ENCODE measurements at regions not wholly inside any gene's neighbourhood (a gene's known extent, or its start where the extent isn't known, plus 50 kb on each side); places are given as distances from the start of the nearest gene placed in this dataset.

DNA sequence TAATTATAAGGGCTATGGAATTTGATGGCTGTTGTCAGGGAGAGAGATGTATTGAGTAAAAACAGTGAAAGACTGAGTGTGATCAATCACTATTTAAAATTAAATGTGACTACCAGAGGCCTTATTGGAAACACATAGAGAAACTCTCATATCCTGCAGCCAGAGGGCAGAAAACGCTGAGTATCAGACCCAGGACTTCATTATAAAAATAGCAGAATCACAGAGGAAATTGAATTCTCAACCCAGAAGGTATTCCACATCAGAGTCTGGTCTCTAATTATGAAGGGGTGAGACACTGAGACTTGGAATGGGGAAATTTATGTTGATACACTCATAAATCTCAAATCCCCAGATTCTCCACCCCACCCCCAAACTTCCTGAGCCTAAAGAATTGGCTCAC, 69.5 kb upstream of the IL6 start:
- Histone ChIP-seq H3K79me2 (ENCODE audit: low read length) (no peaks in the 10 kb centered on the region), H3K27me3 (replicated peaks; ENCODE audit: insufficient read depth, low read length) (no peaks in the 10 kb centered on the region), H4K20me1 (ENCODE audit: insufficient read depth, low read length) (no peaks in the 10 kb centered on the region), H3K4me1 (ENCODE audit: low read length) (no peaks in the 10 kb centered on the region), H3K4me3 (ENCODE audit: low read length) (no peak overlapping the region), H3F3A (ENCODE audit: insufficient read depth, low read length) (no peaks in the 10 kb centered on the region), H3K27ac (ENCODE audit: low read length) (no peak overlapping the region), H3K9me3 (replicated peaks; ENCODE audit: insufficient read depth, low read length) (no peaks in the 10 kb centered on the region), H3K9ac (ENCODE audit: low read length) (no peak overlapping the region), H3K36me3 (replicated peaks; ENCODE audit: insufficient read depth, low read length) (no peaks in the 10 kb centered on the region), H3K4me2 (ENCODE audit: low read depth, low read length) (no peak overlapping the region), H3K9me2 (replicated peaks; ENCODE audit: insufficient read depth, low read length) (no peaks in the 10 kb centered on the region), H2AFZ (ENCODE audit: low read length) (no peak overlapping the region)
- TF ChIP-seq, protein P1, sequence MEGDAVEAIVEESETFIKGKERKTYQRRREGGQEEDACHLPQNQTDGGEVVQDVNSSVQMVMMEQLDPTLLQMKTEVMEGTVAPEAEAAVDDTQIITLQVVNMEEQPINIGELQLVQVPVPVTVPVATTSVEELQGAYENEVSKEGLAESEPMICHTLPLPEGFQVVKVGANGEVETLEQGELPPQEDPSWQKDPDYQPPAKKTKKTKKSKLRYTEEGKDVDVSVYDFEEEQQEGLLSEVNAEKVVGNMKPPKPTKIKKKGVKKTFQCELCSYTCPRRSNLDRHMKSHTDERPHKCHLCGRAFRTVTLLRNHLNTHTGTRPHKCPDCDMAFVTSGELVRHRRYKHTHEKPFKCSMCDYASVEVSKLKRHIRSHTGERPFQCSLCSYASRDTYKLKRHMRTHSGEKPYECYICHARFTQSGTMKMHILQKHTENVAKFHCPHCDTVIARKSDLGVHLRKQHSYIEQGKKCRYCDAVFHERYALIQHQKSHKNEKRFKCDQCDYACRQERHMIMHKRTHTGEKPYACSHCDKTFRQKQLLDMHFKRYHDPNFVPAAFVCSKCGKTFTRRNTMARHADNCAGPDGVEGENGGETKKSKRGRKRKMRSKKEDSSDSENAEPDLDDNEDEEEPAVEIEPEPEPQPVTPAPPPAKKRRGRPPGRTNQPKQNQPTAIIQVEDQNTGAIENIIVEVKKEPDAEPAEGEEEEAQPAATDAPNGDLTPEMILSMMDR (IDR thresholded peaks at IDR 0.05; ENCODE audit: low read length): no peak
- TF ChIP-seq EZH2phosphoT487 (IDR thresholded peaks at IDR 0.05; ENCODE audit: low read length) (no peak), EZH2 (optimal IDR thresholded peaks at IDR 0.05; ENCODE audit: low read depth, low read length) (no peak)
- DNase-seq: no peak

DNA sequence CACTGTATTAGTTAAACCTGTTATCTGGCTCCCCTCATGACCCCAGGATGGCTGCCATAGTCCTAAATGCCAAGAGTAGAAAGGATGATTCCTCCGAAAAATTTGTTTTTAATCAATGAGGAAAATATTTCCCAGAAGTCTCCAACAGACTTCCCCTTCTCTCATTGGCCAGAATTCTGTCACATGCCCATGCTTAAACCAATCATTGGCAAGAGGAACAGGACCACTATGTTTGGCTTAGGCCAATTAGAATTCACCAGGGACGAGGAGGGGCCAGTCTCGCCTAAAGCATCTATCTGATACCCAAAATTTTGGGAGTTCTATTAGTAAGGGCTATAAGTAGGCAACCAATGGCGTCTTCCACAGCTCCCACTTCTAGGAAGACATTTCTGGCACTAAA, 71.2 kb upstream of the IL6 start:
- no peak overlapping the region for H2AFZ ChIP-seq (ENCODE audit: low read length)
- no peaks in the 10 kb centered on the region for H3K9me3 ChIP-seq (replicated peaks; ENCODE audit: insufficient read depth, low read length)
- H4K20me1 ChIP-seq (ENCODE audit: insufficient read depth, low read length): no peaks in the 10 kb centered on the region
- H3K4me2 ChIP-seq (ENCODE audit: low read depth, low read length): no peak overlapping the region
- no peak overlapping the region for H3K9ac ChIP-seq (ENCODE audit: low read length)
- H3K27ac ChIP-seq (ENCODE audit: low read length): no peak overlapping the region
- no peaks in the 10 kb centered on the region for H3K27me3 ChIP-seq (replicated peaks; ENCODE audit: insufficient read depth, low read length)
- H3K9me2 ChIP-seq (replicated peaks; ENCODE audit: insufficient read depth, low read length): no peaks in the 10 kb centered on the region
- H3K36me3 ChIP-seq (replicated peaks; ENCODE audit: insufficient read depth, low read length): no peaks in the 10 kb centered on the region
- H3F3A ChIP-seq (ENCODE audit: insufficient read depth, low read length): no peaks in the 10 kb centered on the region
- no peak overlapping the region for H3K4me3 ChIP-seq (ENCODE audit: low read length)
- DNase-seq: no peak
- no peak for TF ChIP-seq EZH2phosphoT487 (IDR thresholded peaks at IDR 0.05; ENCODE audit: low read length)
- H3K4me1 ChIP-seq (ENCODE audit: low read length): no peaks in the 10 kb centered on the region
- H3K79me2 ChIP-seq (ENCODE audit: low read length): no peaks in the 10 kb centered on the region

DNA sequence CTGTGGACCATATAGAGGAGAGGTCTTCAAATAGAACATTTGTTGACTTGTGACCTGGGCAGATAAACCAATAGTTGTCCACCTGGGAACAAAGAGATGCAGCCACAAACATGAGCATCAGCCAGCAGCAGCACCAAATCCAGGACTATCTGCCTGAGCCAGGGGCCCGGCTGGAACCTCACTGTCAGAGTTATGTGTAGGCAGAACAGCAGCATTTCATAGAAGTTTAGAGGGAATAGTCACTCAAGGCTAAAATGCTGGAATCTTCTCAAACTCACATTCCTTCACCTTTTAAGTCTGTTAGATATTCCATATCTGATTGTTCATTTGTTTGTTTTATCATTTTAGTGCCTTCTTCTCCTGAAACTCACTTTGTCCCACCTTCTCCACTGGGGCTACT, 72.2 kb upstream of the IL6 start:
- no peaks in the 10 kb centered on the region for H3K9me3 ChIP-seq (replicated peaks; ENCODE audit: insufficient read depth, low read length)
- no peak overlapping the region for H3K4me3 ChIP-seq (ENCODE audit: low read length)
- DNase-seq: no peak
- TF ChIP-seq, protein P1 (IDR thresholded peaks at IDR 0.05; ENCODE audit: low read length): no peak
- TF ChIP-seq EZH2phosphoT487 (IDR thresholded peaks at IDR 0.05; ENCODE audit: low read length) (no peak), EZH2 (optimal IDR thresholded peaks at IDR 0.05; ENCODE audit: low read depth, low read length) (no peak)
- no peak overlapping the region for H3K9ac ChIP-seq (ENCODE audit: low read length)
- H3K9me2 ChIP-seq (replicated peaks; ENCODE audit: insufficient read depth, low read length): no peaks in the 10 kb centered on the region
- no peaks in the 10 kb centered on the region for H3K4me1 ChIP-seq (ENCODE audit: low read length)
- H3K27me3 ChIP-seq (replicated peaks; ENCODE audit: insufficient read depth, low read length): no peaks in the 10 kb centered on the region
- H3K4me2 ChIP-seq (ENCODE audit: low read depth, low read length): no peak overlapping the region
- no peak overlapping the region for H3K27ac ChIP-seq (ENCODE audit: low read length)
- no peaks in the 10 kb centered on the region for H3K36me3 ChIP-seq (replicated peaks; ENCODE audit: insufficient read depth, low read length)
- no peaks in the 10 kb centered on the region for H3K79me2 ChIP-seq (ENCODE audit: low read length)
- no peaks in the 10 kb centered on the region for H4K20me1 ChIP-seq (ENCODE audit: insufficient read depth, low read length)
- H3F3A ChIP-seq (ENCODE audit: insufficient read depth, low read length): no peaks in the 10 kb centered on the region
- no peak overlapping the region for H2AFZ ChIP-seq (ENCODE audit: low read length)

DNA sequence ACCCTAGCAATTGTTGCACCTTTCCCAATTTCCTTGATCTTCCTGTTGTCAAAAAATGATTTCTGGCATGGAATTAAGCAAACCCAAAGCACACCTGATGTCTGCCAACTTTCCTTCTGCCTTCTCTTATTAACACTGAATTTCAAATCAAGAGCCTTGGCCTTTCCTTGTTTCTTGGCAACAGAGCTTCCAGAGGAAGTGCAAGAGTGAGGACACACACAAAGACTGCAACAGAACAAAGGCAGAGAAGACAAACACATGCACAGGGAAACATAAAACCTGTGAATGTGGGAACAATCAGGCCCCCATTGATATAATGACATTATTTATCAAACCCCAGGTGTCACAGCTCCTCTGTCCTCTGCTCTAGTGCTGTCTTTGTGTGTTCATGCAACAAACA, 73.0 kb upstream of the IL6 start:
- DNase-seq: no peak
- no peaks in the 10 kb centered on the region for H3K36me3 ChIP-seq (replicated peaks; ENCODE audit: insufficient read depth, low read length)
- no peaks in the 10 kb centered on the region for H3K9me2 ChIP-seq (replicated peaks; ENCODE audit: insufficient read depth, low read length)
- H3K4me2 ChIP-seq (ENCODE audit: low read depth, low read length): no peak overlapping the region
- H3F3A ChIP-seq (ENCODE audit: insufficient read depth, low read length): no peaks in the 10 kb centered on the region
- no peak for TF ChIP-seq EZH2phosphoT487 (IDR thresholded peaks at IDR 0.05; ENCODE audit: low read length)
- TF ChIP-seq, protein P1 (IDR thresholded peaks at IDR 0.05; ENCODE audit: low read length): no peak
- TF ChIP-seq EZH2 (optimal IDR thresholded peaks at IDR 0.05; ENCODE audit: low read depth, low read length): no peak
- no peaks in the 10 kb centered on the region for H3K9me3 ChIP-seq (replicated peaks; ENCODE audit: insufficient read depth, low read length)
- H3K27ac ChIP-seq (ENCODE audit: low read length): no peak overlapping the region
- H3K4me3 ChIP-seq (ENCODE audit: low read length): no peak overlapping the region
- no peak overlapping the region for H3K9ac ChIP-seq (ENCODE audit: low read length)
- H2AFZ ChIP-seq (ENCODE audit: low read length): no peak overlapping the region
- H3K27me3 ChIP-seq (replicated peaks; ENCODE audit: insufficient read depth, low read length): no peaks in the 10 kb centered on the region
- H3K4me1 ChIP-seq (ENCODE audit: low read length): no peaks in the 10 kb centered on the region
- H4K20me1 ChIP-seq (ENCODE audit: insufficient read depth, low read length): no peaks in the 10 kb centered on the region
- no peaks in the 10 kb centered on the region for H3K79me2 ChIP-seq (ENCODE audit: low read length)

Data from MM.1S (cell line).